HCT116 (cell line): ENCODE measurements at regions not wholly inside any gene's neighbourhood (a gene's known extent, or its start where the extent isn't known, plus 50 kb on each side); places are given as distances from the start of the nearest gene placed in this dataset.

Experiments used
- ATAC-seq: fragments of 200-7000 bp; cut with Tn5 transposase; 2 replicates; pipeline ENCODE4 v1.9.1; 2020; ENCODE audit warnings: mild to moderate bottlenecking, moderate library complexity
- BruUV-seq: library from RNA; stranded (reverse); fragments of 400-500 nt; replicated peaks from 2 replicates; lab custom pipeline; 2021; lab: Mats Ljungman, UMichigan
- CTCF ChIA-PET: fragments of 300-600 bp; sonication (Branson Sonifier 250); formaldehyde crosslinking; loops from one replicate; lab custom pipeline; 2021; ENCODE audit warnings: antibody characterized with exemption; lab: Charles Lee
- POLR2A ChIA-PET: fragments of 300-600, 350-600 bp; sonication (Branson Sonifier 250); formaldehyde crosslinking; loops from one replicate; lab custom pipeline; 2021; ENCODE audit warnings: antibody characterized with exemption; lab: Charles Lee
- RAD21 ChIA-PET, 2 experiments: fragments of 300-600 bp; sonication (Branson Sonifier 250); formaldehyde crosslinking; loops; one replicate each; lab custom pipeline; 2023; ENCODE audit warnings: low total read pairs in 2 of 2; ENCODE audit not compliant: uncharacterized antibody in 2 of 2, unreplicated experiment in 2 of 2, low non-redundant PET in 1 of 2; lab: Charles Lee
- DNase-seq: peaks from one replicate; pipeline ENCODE4 v3.0.0-alpha.2; 2010; ENCODE audit warnings: low read depth, low spot score
- H2AFZ ChIP-seq: fragments of 200-600 bp; shearing (Covaris generic), sonication (generic); 2 replicates; pipeline ENCODE4 v1.6.1; 2017; ENCODE audit warnings: low read depth, mixed run types, mixed read lengths, antibody characterized with exemption, low read length; ENCODE audit not compliant: poor library complexity, severe bottlenecking
- H3K27ac ChIP-seq: 2 replicates; pipeline ENCODE4 v1.5.1; 2012; ENCODE audit warnings: low read depth, low read length
- H3K27me3 ChIP-seq: fragments of 200-600 bp; sonication (generic); 2 replicates; pipeline ENCODE4 v1.6.1; 2016; ENCODE audit warnings: mixed run types, low read length, mixed read lengths; ENCODE audit not compliant: insufficient read depth
- H3K36me3 ChIP-seq, 2 experiments: fragments of 200-500 bp in 1 of 2; fragments of 200-600 bp in 1 of 2; sonication (Bioruptor generic) in 1 of 2; sonication (generic) in 1 of 2; 2 replicates each; pipeline versions ENCODE4 v1.5.1 to v1.6.1; 2014 to 2016; ENCODE audit warnings: low read length in 2 of 2, inconsistent platforms in 1 of 2, mixed read lengths in 1 of 2, mixed run types in 1 of 2; ENCODE audit not compliant: insufficient read depth in 2 of 2, control insufficient read depth in 1 of 2
- H3K4me1 ChIP-seq, 2 experiments: fragments of 200-600 bp in 1 of 2; sonication (generic) in 1 of 2; 2 replicates each; pipeline versions ENCODE4 v1.5.1 to v1.6.1; 2012 to 2017; ENCODE audit warnings: low read length in 2 of 2, inconsistent platforms in 1 of 2, mild to moderate bottlenecking in 1 of 2, mixed read lengths in 1 of 2, mixed run types in 1 of 2, moderate library complexity in 1 of 2; ENCODE audit not compliant: insufficient read depth in 2 of 2, control insufficient read depth in 1 of 2
- H3K4me2 ChIP-seq: fragments of 200-600 bp; sonication (generic); 2 replicates; pipeline ENCODE4 v1.6.1; 2017; ENCODE audit warnings: mixed run types, low read length, mixed read lengths
- H3K4me3 ChIP-seq, 2 experiments: fragments of 200-600 bp in 1 of 2; sonication (generic) in 1 of 2; replicated peaks in 1 of 2; 2 replicates each; pipeline ENCODE4 v1.5.1; 2011 to 2016; ENCODE audit warnings: low read length in 2 of 2, control low read depth in 1 of 2, low read depth in 1 of 2, mild to moderate bottlenecking in 1 of 2, mixed read lengths in 1 of 2, mixed run types in 1 of 2
- H3K79me2 ChIP-seq: fragments of 200-600 bp; sonication (generic); 2 replicates; pipeline ENCODE4 v1.6.1; 2017; ENCODE audit warnings: mild to moderate bottlenecking, mixed run types, low read length, moderate library complexity, mixed read lengths; ENCODE audit not compliant: insufficient read depth
- H3K9ac ChIP-seq: fragments of 200-600 bp; sonication (generic); 2 replicates; pipeline ENCODE4 v1.6.1; 2016; ENCODE audit warnings: low read length, mixed read lengths
- H3K9me2 ChIP-seq: fragments of 200-600 bp; sonication (generic), shearing (Covaris generic); 2 replicates; pipeline ENCODE4 v1.6.1; 2017; ENCODE audit warnings: mixed run types, mild to moderate bottlenecking, moderate library complexity; ENCODE audit not compliant: insufficient read depth
- H3K9me3 ChIP-seq, 2 experiments: fragments of 200-500 bp in 1 of 2; fragments of 200-600 bp in 1 of 2; sonication (Bioruptor generic) in 1 of 2; sonication (generic) in 1 of 2; 2 replicates each; pipeline ENCODE4 v1.6.1; 2014 to 2017; ENCODE audit warnings: low read length in 2 of 2, mixed read lengths in 2 of 2, inconsistent platforms in 1 of 2, low read depth in 1 of 2, mild to moderate bottlenecking in 1 of 2, mixed run types in 1 of 2, moderate library complexity in 1 of 2; ENCODE audit not compliant: control insufficient read depth in 1 of 2, insufficient read depth in 1 of 2
- H4K20me1 ChIP-seq: fragments of 200-600 bp; sonication (generic), shearing (Covaris generic); 2 replicates; pipeline ENCODE4 v1.6.1; 2017; ENCODE audit warnings: mixed run types, mild to moderate bottlenecking, moderate library complexity; ENCODE audit not compliant: insufficient read depth
- CBX3 ChIP-seq: IDR thresholded peaks from 2 replicates; pipeline ENCODE4 v1.6.1; 2012; ENCODE audit warnings: low read depth
- CEBPB ChIP-seq: IDR thresholded peaks from 2 replicates; pipeline ENCODE4 v1.6.1; 2012; ENCODE audit warnings: low read depth
- CTCF ChIP-seq, 3 experiments: fragments of 200-600 bp in 1 of 3; sonication (generic) in 1 of 3; IDR thresholded peaks in 2 of 3; conservative IDR thresholded peaks in 1 of 3; 2 replicates each; pipeline ENCODE4 v1.5.1; 2012 to 2017; ENCODE audit warnings: low read depth in 2 of 3, low read length in 2 of 3, antibody characterized with exemption in 1 of 3, borderline replicate concordance in 1 of 3, control low read depth in 1 of 3, mild to moderate bottlenecking in 1 of 3, mixed read lengths in 1 of 3, mixed run types in 1 of 3, moderate library complexity in 1 of 3; ENCODE audit not compliant: insufficient read depth in 1 of 3
- FOSL1 ChIP-seq: IDR thresholded peaks from 2 replicates; pipeline ENCODE4 v1.6.1; 2012; ENCODE audit warnings: low read depth
- POLR2A ChIP-seq: IDR thresholded peaks from 2 replicates; pipeline ENCODE4 v1.7.0; 2011; ENCODE audit warnings: borderline replicate concordance; ENCODE audit not compliant: insufficient read depth, insufficient read length; ENCODE audit errors: extremely low read depth
- RAD21 ChIP-seq: IDR thresholded peaks from 2 replicates; pipeline ENCODE4 v1.6.1; 2012; ENCODE audit warnings: low read depth, mild to moderate bottlenecking
- SIN3A ChIP-seq: IDR thresholded peaks from 2 replicates; pipeline ENCODE4 v1.6.1; 2012; ENCODE audit warnings: low read depth
- SRF ChIP-seq: IDR thresholded peaks from 2 replicates; pipeline ENCODE4 v1.6.1; 2012; ENCODE audit warnings: low read depth
- ZNF274 ChIP-seq: fragments of 200-500 bp; sonication (Bioruptor generic); IDR thresholded peaks from 2 replicates; pipeline ENCODE4 v1.6.1; 2014; ENCODE audit warnings: mild to moderate bottlenecking, low read depth, low read length, inconsistent platforms
- intact Hi-C: fragments of 100-400 bp; cut with micrococcal nuclease; formaldehyde crosslinking; loops from 2 replicates; pipeline ENCODE4 v1.10.0; 2022
- TF ChIP-seq, protein P1 (sequence below): IDR thresholded peaks from 2 replicates; pipeline ENCODE4 v1.6.1; 2012

- CTCF ChIA-PET = no interaction called here
- no peaks in the 10 kb centered on the region for H3K27me3 ChIP-seq
- POLR2A ChIA-PET = no interaction called here
- H3K9ac ChIP-seq = no peak overlapping the region
- ATAC-seq (no peak), DNase-seq (no peak)
- no peak overlapping the region for H3K27ac ChIP-seq
- H3K4me3 ChIP-seq = no peak overlapping the region
- TF ChIP-seq RAD21 (no peak), CBX3 (no peak), FOSL1 (no peak), POLR2A (no peak), ZNF274 (no peak)
- no peaks in the 10 kb centered on the region for H3K4me1 ChIP-seq
- H3K4me2 ChIP-seq = no peak overlapping the region
- H4K20me1 ChIP-seq = no peaks in the 10 kb centered on the region
- H3K9me2 ChIP-seq = no peaks in the 10 kb centered on the region
- H3K79me2 ChIP-seq = no peaks in the 10 kb centered on the region
- no TSS peak for BruUV-seq
- no peak overlapping the region for H2AFZ ChIP-seq
- RAD21 ChIA-PET = no interaction called here
- H3K36me3 ChIP-seq = no peaks in the 10 kb centered on the region
- peaks cover 14 to 18% of the 10 kb centered on the region in 2 experiments; a peak in 3 of 4 replicates for H3K9me3 ChIP-seq
- intact Hi-C loops = no loop called here
These were observed 707.0 kb downstream of the SORCS1 start for GRCh38 chr10:106457522-106457921.

DNA sequence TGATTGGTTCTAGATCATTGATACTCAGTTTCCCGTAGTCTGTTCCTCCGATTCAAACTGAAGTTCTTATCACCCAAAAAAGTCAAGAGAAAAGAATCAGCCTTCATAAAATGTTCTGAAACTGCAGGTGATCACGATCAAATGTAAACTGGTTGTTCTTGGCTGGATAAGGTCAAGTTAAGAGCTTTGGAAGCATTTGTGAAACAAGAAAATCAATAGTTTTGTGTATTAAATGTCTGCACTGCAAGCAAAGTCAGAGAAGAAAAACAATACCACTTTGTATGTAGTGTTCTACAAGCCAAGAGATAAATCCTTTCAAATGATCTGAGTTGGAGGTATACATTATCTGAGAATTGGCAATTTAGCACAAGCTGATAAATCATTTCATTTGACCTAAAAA lies 710.3 kb downstream of the SORCS1 start:
- Histone ChIP-seq H4K20me1 (no peaks in the 10 kb centered on the region), H3K27ac (no peak overlapping the region), H3K27me3 (no peaks in the 10 kb centered on the region), H2AFZ (no peak overlapping the region), H3K4me1 (no peaks in the 10 kb centered on the region), H3K9me2 (no peaks in the 10 kb centered on the region), H3K9ac (no peak overlapping the region), H3K36me3 (no peaks in the 10 kb centered on the region), H3K4me2 (no peak overlapping the region), H3K4me3 (no peak overlapping the region), H3K79me2 (no peaks in the 10 kb centered on the region), H3K9me3 (peaks cover 15 to 28% of the 10 kb centered on the region in 2 experiments; a peak in 3 of 4 replicates)
- ATAC-seq (no peak), DNase-seq (no peak)
- RAD21 ChIA-PET = no interaction called here
- no TSS peak for BruUV-seq
- POLR2A ChIA-PET = no interaction called here
- CTCF ChIA-PET = no interaction called here
- no peak for TF ChIP-seq CEBPB
- no peak for TF ChIP-seq SIN3A
- TF ChIP-seq CTCF (IDR thresholded peaks at IDR 0.05 in 2 of 3, conservative IDR thresholded peaks at IDR 0.05 in 1 of 3; ENCODE audit: borderline replicate concordance in 1 of 3, insufficient read depth in 1 of 3, low read depth in 2 of 3, low read length in 2 of 3) = no peak
- TF ChIP-seq CBX3 = no peak
- no peak for TF ChIP-seq SRF
- TF ChIP-seq, protein P1, sequence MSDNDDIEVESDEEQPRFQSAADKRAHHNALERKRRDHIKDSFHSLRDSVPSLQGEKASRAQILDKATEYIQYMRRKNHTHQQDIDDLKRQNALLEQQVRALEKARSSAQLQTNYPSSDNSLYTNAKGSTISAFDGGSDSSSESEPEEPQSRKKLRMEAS = no peak
- intact Hi-C loops = no loop called here
